SU-DHL-6 (cell line): ENCODE measurements at regions not wholly inside any gene's neighbourhood (a gene's known extent, or its start where the extent isn't known, plus 50 kb on each side); places are given as distances from the start of the nearest gene placed in this dataset.

Experiments
- H2AFZ ChIP-seq: fragments of 200-600 bp; sonication (generic); 2 replicates; pipeline ENCODE4 v1.6.1; 2014; ENCODE audit warnings: low read depth, mild to moderate bottlenecking, moderate library complexity, mixed read lengths, antibody characterized with exemption, low read length; ENCODE audit not compliant: severe bottlenecking
- H3F3A ChIP-seq: fragments of 200-600 bp; shearing (Covaris generic); 2 replicates; pipeline ENCODE4 v1.6.0; 2016; ENCODE audit warnings: antibody characterized with exemption, mild to moderate bottlenecking; ENCODE audit not compliant: insufficient read depth
- H3K27ac ChIP-seq: fragments of 200-600 bp; sonication (generic); 2 replicates; pipeline ENCODE4 v1.5.1; 2016; ENCODE audit warnings: low read depth, mild to moderate bottlenecking, low read length, moderate library complexity, mixed read lengths
- H3K27me3 ChIP-seq: fragments of 200-600 bp; sonication (generic), shearing (Covaris generic); 2 replicates; pipeline ENCODE4 v1.6.0; 2014; ENCODE audit warnings: mild to moderate bottlenecking, low read length
- H3K36me3 ChIP-seq: fragments of 200-600 bp; sonication (generic); 2 replicates; pipeline ENCODE4 v1.6.1; 2014; ENCODE audit warnings: mild to moderate bottlenecking, low read length, mixed read lengths
- H3K4me2 ChIP-seq: fragments of 300-600, 200-600 bp; shearing (Covaris generic), sonication (generic); 2 replicates; pipeline ENCODE4 v1.6.0; 2014; ENCODE audit warnings: low read length, low read depth, mild to moderate bottlenecking; ENCODE audit not compliant: poor library complexity, severe bottlenecking
- H3K4me3 ChIP-seq: fragments of 200-600 bp; sonication (generic); 2 replicates; pipeline ENCODE4 v1.5.1; 2014; ENCODE audit warnings: antibody characterized with exemption, low read length, mild to moderate bottlenecking, mixed read lengths; ENCODE audit not compliant: insufficient read depth, poor library complexity, severe bottlenecking
- H3K79me2 ChIP-seq: fragments of 200-600 bp; sonication (generic); 2 replicates; pipeline ENCODE4 v1.6.1; 2014; ENCODE audit warnings: mild to moderate bottlenecking, low read length, moderate library complexity; ENCODE audit not compliant: insufficient read depth
- H3K9ac ChIP-seq: fragments of 200-600 bp; sonication (generic); 2 replicates; pipeline ENCODE4 v1.7.0; 2014; ENCODE audit warnings: mild to moderate bottlenecking, low read length
- H3K9me2 ChIP-seq: fragments of 200-600 bp; sonication (generic); replicated peaks from 2 replicates; pipeline ENCODE4 v1.6.1; 2014; ENCODE audit warnings: low read length; ENCODE audit not compliant: insufficient read depth
- H3K9me3 ChIP-seq: fragments of 200-600 bp; sonication (generic); 2 replicates; pipeline ENCODE4 v1.6.1; 2014; ENCODE audit warnings: low read length, mixed read lengths; ENCODE audit not compliant: insufficient read depth
- H4K20me1 ChIP-seq: fragments of 200-600 bp; sonication (generic); 2 replicates; pipeline ENCODE4 v1.6.1; 2014; ENCODE audit warnings: low read depth, mild to moderate bottlenecking, antibody characterized with exemption, low read length, moderate library complexity, mixed read lengths
- CTCF ChIP-seq: fragments of 200-600 bp; sonication (generic); IDR thresholded peaks from one replicate; pipeline ENCODE4 v1.5.1; 2017; ENCODE audit warnings: antibody characterized with exemption, mild to moderate bottlenecking, low read length, moderate library complexity; ENCODE audit not compliant: insufficient read depth, poor library complexity, severe bottlenecking
- EZH2phosphoT487 ChIP-seq: fragments of 200-600 bp; sonication (generic), shearing (Covaris generic); conservative IDR thresholded peaks from 2 replicates; pipeline ENCODE4 v1.6.1; 2018; ENCODE audit warnings: mild to moderate bottlenecking, antibody characterized with exemption, low read length, moderate library complexity, mixed read lengths

- H3K9ac ChIP-seq: no peak overlapping the region
- no peaks in the 10 kb centered on the region for H3F3A ChIP-seq
- no peaks in the 10 kb centered on the region for H3K27me3 ChIP-seq
- H4K20me1 ChIP-seq: no peaks in the 10 kb centered on the region
- H3K79me2 ChIP-seq: no peaks in the 10 kb centered on the region
- no peak overlapping the region for H3K4me3 ChIP-seq
- no peak overlapping the region for H3K27ac ChIP-seq
- TF ChIP-seq EZH2phosphoT487 (no peak), CTCF (no peak)
- H3K4me2 ChIP-seq: no peak overlapping the region
- H3K36me3 ChIP-seq: no peaks in the 10 kb centered on the region
- no peaks in the 10 kb centered on the region for H3K9me2 ChIP-seq
- H3K9me3 ChIP-seq: no peaks in the 10 kb centered on the region
- H2AFZ ChIP-seq: no peak overlapping the region
Observed at GRCh38 chr13:84131249-84131648, 249.0 kb upstream of the SLITRK1 start.

GRCh38 chr13:84130495-84131114 is 248.3 kb upstream of the SLITRK1 start:
- Histone ChIP-seq H3K4me3 (no peak overlapping the region), H3K79me2 (no peaks in the 10 kb centered on the region), H3K4me2 (no peak overlapping the region), H3K27me3 (no peaks in the 10 kb centered on the region), H2AFZ (no peak overlapping the region), H3K9me2 (no peaks in the 10 kb centered on the region), H3K27ac (no peak overlapping the region), H3F3A (no peaks in the 10 kb centered on the region), H3K9me3 (no peaks in the 10 kb centered on the region), H4K20me1 (no peaks in the 10 kb centered on the region), H3K9ac (no peak overlapping the region), H3K36me3 (no peaks in the 10 kb centered on the region)
- TF ChIP-seq EZH2phosphoT487 (no peak), CTCF (no peak)

GRCh38 chr13:84129966-84130365 is 247.7 kb upstream of the SLITRK1 start:
- H3K4me2 ChIP-seq: no peak overlapping the region
- H3F3A ChIP-seq: no peaks in the 10 kb centered on the region
- TF ChIP-seq EZH2phosphoT487 (no peak), CTCF (no peak)
- no peaks in the 10 kb centered on the region for H3K36me3 ChIP-seq
- no peak overlapping the region for H3K4me3 ChIP-seq
- H3K9ac ChIP-seq: no peak overlapping the region
- H3K9me3 ChIP-seq: no peaks in the 10 kb centered on the region
- H3K27ac ChIP-seq: no peak overlapping the region
- no peaks in the 10 kb centered on the region for H4K20me1 ChIP-seq
- no peaks in the 10 kb centered on the region for H3K79me2 ChIP-seq
- no peaks in the 10 kb centered on the region for H3K27me3 ChIP-seq
- no peak overlapping the region for H2AFZ ChIP-seq
- H3K9me2 ChIP-seq: no peaks in the 10 kb centered on the region
